ENCODE measurements at regions not wholly inside any gene's neighbourhood (a gene's known extent, or its start where the extent isn't known, plus 50 kb on each side); places are given as distances from the start of the nearest gene placed in this dataset.

- no peaks in the 10 kb centered on the region for H3K4me1 ChIP-seq (ENCODE audit: control insufficient read depth in 1 of 2, insufficient read depth in 2 of 2, low read length in 2 of 2)
- H3K79me2 ChIP-seq (ENCODE audit: insufficient read depth, low read length) = no peaks in the 10 kb centered on the region
- 80% methylated on average over 1 of the region's 2 CpGs for WGBS (ENCODE audit: insufficient coverage)
- no peak overlapping the region for H3K4me3 ChIP-seq (replicated peaks in 1 of 3; ENCODE audit: low read depth in 2 of 3, low read length in 3 of 3)
- Mint-ChIP-seq H3K27ac (no peak overlapping the region), H3K4me3 (no peak overlapping the region), H3K36me3 (no peaks in the 10 kb centered on the region), H3K27me3 (ENCODE audit: low read depth in 3 of 3) (no peaks in the 10 kb centered on the region), H3K9me3 (peaks cover under 1 to 11% (median 4%) of the 10 kb centered on the region in 7 donors), H3K4me1 (no peaks in the 10 kb centered on the region)
- no peak overlapping the region for H3K4me2 ChIP-seq (replicated peaks; ENCODE audit: extremely low read depth, low read length, poor library complexity, severe bottlenecking)
- H3K36me3 ChIP-seq (replicated peaks in 1 of 2; ENCODE audit: control insufficient read depth in 1 of 2, insufficient read depth in 2 of 2, low read length in 2 of 2) = no peaks in the 10 kb centered on the region
- no peaks in the 10 kb centered on the region for H4K20me1 ChIP-seq (ENCODE audit: insufficient read depth, low read length)
- H2AFZ ChIP-seq (ENCODE audit: insufficient read depth, low read depth, low read length, poor library complexity, severe bottlenecking) = no peak overlapping the region
- DNase-seq = no peak
- intact Hi-C loops (cut with micrococcal nuclease) = no loop called here
- H3K27ac ChIP-seq (ENCODE audit: low read depth in 1 of 2, low read length in 2 of 2) = no peak overlapping the region
- TF ChIP-seq CTCF (IDR thresholded peaks at IDR 0.05) = no peak
- H3K9ac ChIP-seq (ENCODE audit: insufficient read depth, low read length, poor library complexity, severe bottlenecking) = no peak overlapping the region
- no peaks in the 10 kb centered on the region for H3K27me3 ChIP-seq (ENCODE audit: control insufficient read depth in 2 of 2, insufficient read depth in 2 of 2, low read length in 2 of 2)
- H3K9me3 ChIP-seq (replicated peaks in 1 of 2; ENCODE audit: control insufficient read depth in 1 of 2, insufficient read depth in 1 of 2, low read length in 2 of 2) = peaks cover 0 to 4% of the 10 kb centered on the region in 2 donors
These were observed 435.8 kb upstream of the MEIS1 start for GRCh38 chr2:65999103-65999502.

DNA sequence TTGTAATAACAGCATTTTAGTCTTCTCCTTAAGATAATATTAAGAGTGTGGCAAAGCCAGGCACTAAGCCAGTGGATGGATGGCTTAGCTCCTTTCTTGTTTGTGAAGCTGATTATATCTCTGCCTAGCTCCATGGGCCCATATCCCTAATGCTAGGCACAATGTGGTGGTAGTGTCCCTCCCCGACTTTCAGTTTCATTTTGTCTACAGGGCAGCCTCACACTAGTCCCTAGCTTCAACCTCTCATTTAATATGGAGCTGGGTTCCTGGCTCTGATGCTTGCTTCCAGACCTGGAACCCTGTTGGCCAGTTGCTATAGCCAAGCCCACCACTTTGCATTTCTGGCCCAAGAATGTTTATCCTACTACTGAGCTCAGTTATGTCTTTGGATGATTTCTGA lies 437.0 kb upstream of the MEIS1 start:
- intact Hi-C loops (cut with micrococcal nuclease) = no loop called here
- no peaks in the 10 kb centered on the region for H3K27me3 ChIP-seq (ENCODE audit: control insufficient read depth in 2 of 2, insufficient read depth in 2 of 2, low read length in 2 of 2)
- H3K9me3 Mint-ChIP-seq = peaks cover 0 to 4% (median 2%) of the 10 kb centered on the region in 7 donors
- no peaks in the 10 kb centered on the region for H4K20me1 ChIP-seq (ENCODE audit: insufficient read depth, low read length)
- no peak overlapping the region for H2AFZ ChIP-seq (ENCODE audit: insufficient read depth, low read depth, low read length, poor library complexity, severe bottlenecking)
- H3K4me1 ChIP-seq (ENCODE audit: control insufficient read depth in 1 of 2, insufficient read depth in 2 of 2, low read length in 2 of 2) = no peaks in the 10 kb centered on the region
- H3K27me3 Mint-ChIP-seq (ENCODE audit: low read depth in 3 of 3) = no peaks in the 10 kb centered on the region
- H3K4me2 ChIP-seq (replicated peaks; ENCODE audit: extremely low read depth, low read length, poor library complexity, severe bottlenecking) = no peak overlapping the region
- DNase-seq = no peak
- H3K4me1 Mint-ChIP-seq = no peaks in the 10 kb centered on the region
- WGBS (ENCODE audit: insufficient coverage) = no CpG with 5 or more reads among the region's 1 CpG
- no peaks in the 10 kb centered on the region for H3K9me3 ChIP-seq (replicated peaks in 1 of 2; ENCODE audit: control insufficient read depth in 1 of 2, insufficient read depth in 1 of 2, low read length in 2 of 2)
- H3K4me3 ChIP-seq (replicated peaks in 1 of 3; ENCODE audit: low read depth in 2 of 3, low read length in 3 of 3) = no peak overlapping the region
- H3K27ac ChIP-seq (ENCODE audit: low read depth in 1 of 2, low read length in 2 of 2) = no peak overlapping the region
- no peak overlapping the region for H3K9ac ChIP-seq (ENCODE audit: insufficient read depth, low read length, poor library complexity, severe bottlenecking)
- H3K27ac Mint-ChIP-seq = peak overlapping the region in 1 of 7 donors; percentile 18
- no peaks in the 10 kb centered on the region for H3K36me3 ChIP-seq (replicated peaks in 1 of 2; ENCODE audit: control insufficient read depth in 1 of 2, insufficient read depth in 2 of 2, low read length in 2 of 2)
- H3K36me3 Mint-ChIP-seq = no peaks in the 10 kb centered on the region
- no peak overlapping the region for H3K4me3 Mint-ChIP-seq
- no peaks in the 10 kb centered on the region for H3K79me2 ChIP-seq (ENCODE audit: insufficient read depth, low read length)
- TF ChIP-seq CTCF (IDR thresholded peaks at IDR 0.05) = no peak

Data from CD14-positive monocyte (primary cell).